CD4-positive, alpha-beta T cell (primary cell): ENCODE measurements at regions not wholly inside any gene's neighbourhood (a gene's known extent, or its start where the extent isn't known, plus 50 kb on each side); places are given as distances from the start of the nearest gene placed in this dataset.

ENCODE experiments used
- ATAC-seq: fragments of 200-7000 bp; cut with Tn5 transposase; one replicate; pipeline ENCODE4 v1.10.0; 2022; ENCODE audit warnings: mild to moderate bottlenecking; ENCODE audit not compliant: poor library complexity
- CTCF ChIA-PET: fragments of 350-600 bp; sonication (Branson Sonifier 250); formaldehyde crosslinking; loops from one replicate; lab custom pipeline; 2021; ENCODE audit warnings: antibody characterized with exemption, inconsistent platforms; lab: Charles Lee
- POLR2A ChIA-PET: fragments of 350-600 bp; sonication (Branson Sonifier 250); formaldehyde crosslinking; loops from one replicate; lab custom pipeline; 2021; ENCODE audit warnings: antibody characterized with exemption, inconsistent platforms; lab: Charles Lee
- DNase-seq, 14 experiments: peaks; one replicate each; pipeline ENCODE4 v3.0.0-alpha.2; 2013 to 2020; ENCODE audit warnings: mixed read lengths in 2 of 14
- H3K27ac ChIP-seq, 2 donors: one replicate each; pipeline versions ENCODE4 v1.5.1 to v1.7.0; 2013; ENCODE audit warnings: low read length in 2 of 2, low read depth in 1 of 2, mild to moderate bottlenecking in 1 of 2
- H3K27me3 ChIP-seq, 2 experiments: 1 replicate in 1 of 2; 2 replicates in 1 of 2; pipeline versions ENCODE4 v1.6.1 to v1.7.0; 2013; ENCODE audit warnings: low read length in 2 of 2, control low read depth in 1 of 2, mild to moderate bottlenecking in 1 of 2, moderate library complexity in 1 of 2; ENCODE audit not compliant: insufficient read depth in 2 of 2, control insufficient read depth in 1 of 2
- H3K36me3 ChIP-seq: one replicate; pipeline ENCODE4 v1.6.1; 2013; ENCODE audit warnings: low read length, control low read depth; ENCODE audit not compliant: insufficient read depth
- H3K4me1 ChIP-seq: one replicate; pipeline ENCODE4 v1.6.1; 2013; ENCODE audit warnings: low read length, control low read depth; ENCODE audit not compliant: insufficient read depth
- H3K4me3 ChIP-seq: one replicate; pipeline ENCODE4 v1.5.1; 2013; ENCODE audit warnings: mild to moderate bottlenecking, low read length, moderate library complexity
- H3K9me3 ChIP-seq, 2 experiments: 1 replicate in 1 of 2; 2 replicates in 1 of 2; pipeline versions ENCODE4 v1.6.1 to v1.7.0; 2013; ENCODE audit warnings: low read length in 2 of 2, mild to moderate bottlenecking in 2 of 2, control low read depth in 1 of 2, moderate library complexity in 1 of 2; ENCODE audit not compliant: control insufficient read depth in 1 of 2, insufficient read depth in 1 of 2
- H3K27ac Mint-ChIP-seq: one replicate; pipeline ENCODE4 v1.8.0; 2020; ENCODE audit warnings: mixed read lengths
- H3K27me3 Mint-ChIP-seq: one replicate; pipeline ENCODE4 v1.8.0; 2021; ENCODE audit warnings: mixed read lengths
- H3K36me3 Mint-ChIP-seq: one replicate; pipeline ENCODE4 v1.8.0; 2021; ENCODE audit warnings: low read depth, mixed read lengths
- H3K4me1 Mint-ChIP-seq: one replicate; pipeline ENCODE4 v1.8.0; 2021; ENCODE audit warnings: low read depth, mixed read lengths
- H3K4me3 Mint-ChIP-seq: one replicate; pipeline ENCODE4 v1.8.0; 2020; ENCODE audit warnings: mild to moderate bottlenecking, mixed read lengths
- H3K9me3 Mint-ChIP-seq: one replicate; pipeline ENCODE4 v1.8.0; 2020; ENCODE audit warnings: mixed read lengths
- intact Hi-C, 2 experiments: fragments of 100-400 bp; cut with DNase I in 1 of 2; cut with micrococcal nuclease in 1 of 2; formaldehyde crosslinking; loops; one replicate each; pipeline versions ENCODE4 v1.15.1 to v1.9.0; 2023 to 2025; cut with DNase I, micrococcal nuclease
- TF ChIP-seq, protein P1 (sequence below): fragments of 200-600 bp; IDR thresholded peaks from one replicate; pipeline ENCODE4 v1.8.0; 2022; ENCODE audit warnings: antibody characterized with exemption, mild to moderate bottlenecking

DNA sequence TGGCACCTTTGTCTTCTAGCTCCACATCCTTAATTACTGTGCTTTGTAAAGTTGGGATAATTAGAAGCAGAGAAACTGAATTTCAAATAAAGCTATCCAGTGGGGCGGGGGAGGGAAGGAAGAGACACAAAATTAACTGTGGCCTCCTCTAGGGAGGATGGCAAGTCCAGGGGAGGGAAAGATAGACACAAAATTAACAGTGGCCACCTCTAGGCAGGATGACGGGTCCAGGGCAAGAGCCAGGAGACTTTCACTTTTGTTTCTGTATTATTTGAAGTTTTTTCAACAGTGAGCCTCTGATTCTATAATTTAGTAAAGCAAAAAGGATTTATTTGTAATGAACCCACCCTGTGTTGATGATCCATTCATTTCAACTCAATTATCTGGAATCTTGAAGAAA is 335.9 kb downstream of the MSX2 start:
- H3K27me3 Mint-ChIP-seq: peaks cover 5% of the 10 kb centered on the region
- Histone ChIP-seq H3K4me3 (peak overlapping the region; percentile 39), H3K9me3 (no peaks in the 10 kb centered on the region), H3K27me3 (peaks cover 0 to 3% of the 10 kb centered on the region in 2 experiments), H3K27ac (no peak overlapping the region), H3K36me3 (no peaks in the 10 kb centered on the region), H3K4me1 (peaks cover 7% of the 10 kb centered on the region)
- intact Hi-C loops: no loop called here
- no peak overlapping the region for H3K27ac Mint-ChIP-seq
- peak overlapping the region; percentile 63 for H3K4me3 Mint-ChIP-seq
- H3K36me3 Mint-ChIP-seq: no peaks in the 10 kb centered on the region
- ATAC-seq (no peak), DNase-seq (peak in 1 of 14 experiments; percentile 17)
- POLR2A ChIA-PET: no interaction called here
- CTCF ChIA-PET: no interaction called here
- TF ChIP-seq, protein P1, sequence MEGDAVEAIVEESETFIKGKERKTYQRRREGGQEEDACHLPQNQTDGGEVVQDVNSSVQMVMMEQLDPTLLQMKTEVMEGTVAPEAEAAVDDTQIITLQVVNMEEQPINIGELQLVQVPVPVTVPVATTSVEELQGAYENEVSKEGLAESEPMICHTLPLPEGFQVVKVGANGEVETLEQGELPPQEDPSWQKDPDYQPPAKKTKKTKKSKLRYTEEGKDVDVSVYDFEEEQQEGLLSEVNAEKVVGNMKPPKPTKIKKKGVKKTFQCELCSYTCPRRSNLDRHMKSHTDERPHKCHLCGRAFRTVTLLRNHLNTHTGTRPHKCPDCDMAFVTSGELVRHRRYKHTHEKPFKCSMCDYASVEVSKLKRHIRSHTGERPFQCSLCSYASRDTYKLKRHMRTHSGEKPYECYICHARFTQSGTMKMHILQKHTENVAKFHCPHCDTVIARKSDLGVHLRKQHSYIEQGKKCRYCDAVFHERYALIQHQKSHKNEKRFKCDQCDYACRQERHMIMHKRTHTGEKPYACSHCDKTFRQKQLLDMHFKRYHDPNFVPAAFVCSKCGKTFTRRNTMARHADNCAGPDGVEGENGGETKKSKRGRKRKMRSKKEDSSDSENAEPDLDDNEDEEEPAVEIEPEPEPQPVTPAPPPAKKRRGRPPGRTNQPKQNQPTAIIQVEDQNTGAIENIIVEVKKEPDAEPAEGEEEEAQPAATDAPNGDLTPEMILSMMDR: no peak
- H3K9me3 Mint-ChIP-seq: no peaks in the 10 kb centered on the region
- H3K4me1 Mint-ChIP-seq: peaks cover 12% of the 10 kb centered on the region

DNA sequence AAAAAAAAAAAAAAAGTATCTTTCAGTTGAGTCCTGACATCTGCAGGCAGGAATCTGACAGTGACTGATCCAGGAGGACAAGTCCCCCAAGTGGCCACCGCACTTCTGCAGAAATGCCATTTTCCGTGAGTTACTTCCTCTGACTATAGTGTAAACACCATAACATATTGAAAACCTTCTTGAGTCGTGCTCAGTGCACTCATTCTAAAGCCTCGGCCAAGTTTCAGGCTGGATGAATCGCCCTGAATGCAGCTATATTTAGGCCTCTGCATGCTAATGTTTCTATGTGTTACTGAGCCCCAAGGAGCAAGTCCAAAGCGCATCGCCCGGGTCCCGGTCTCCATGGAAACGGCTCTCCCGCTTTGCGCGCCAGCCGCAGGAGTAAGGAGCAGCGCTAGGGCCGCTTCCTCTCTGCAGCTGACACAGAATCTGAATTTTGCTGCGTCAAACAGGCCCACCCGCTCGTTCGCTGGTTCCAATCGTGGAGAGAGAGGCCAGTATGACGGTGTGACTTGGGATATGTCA is 335.4 kb downstream of the MSX2 start:
- H3K9me3 ChIP-seq: no peaks in the 10 kb centered on the region
- DNase-seq (peak in 2 of 14 experiments; percentile 6 to 16), ATAC-seq (no peak)
- intact Hi-C loops: no loop called here
- H3K9me3 Mint-ChIP-seq: no peaks in the 10 kb centered on the region
- H3K27ac ChIP-seq: no peak overlapping the region
- H3K27me3 Mint-ChIP-seq: peaks cover 5% of the 10 kb centered on the region
- H3K36me3 Mint-ChIP-seq: no peaks in the 10 kb centered on the region
- peak overlapping the region; percentile 63 for H3K4me3 Mint-ChIP-seq
- peaks cover 0 to 3% of the 10 kb centered on the region in 2 experiments for H3K27me3 ChIP-seq
- TF ChIP-seq, protein P1: no peak
- CTCF ChIA-PET: no interaction called here
- H3K4me1 ChIP-seq: peaks cover 7% of the 10 kb centered on the region
- no peak overlapping the region for H3K27ac Mint-ChIP-seq
- peak overlapping the region; percentile 39 for H3K4me3 ChIP-seq
- no peaks in the 10 kb centered on the region for H3K36me3 ChIP-seq
- POLR2A ChIA-PET: no interaction called here
- H3K4me1 Mint-ChIP-seq: peaks cover 12% of the 10 kb centered on the region

DNA sequence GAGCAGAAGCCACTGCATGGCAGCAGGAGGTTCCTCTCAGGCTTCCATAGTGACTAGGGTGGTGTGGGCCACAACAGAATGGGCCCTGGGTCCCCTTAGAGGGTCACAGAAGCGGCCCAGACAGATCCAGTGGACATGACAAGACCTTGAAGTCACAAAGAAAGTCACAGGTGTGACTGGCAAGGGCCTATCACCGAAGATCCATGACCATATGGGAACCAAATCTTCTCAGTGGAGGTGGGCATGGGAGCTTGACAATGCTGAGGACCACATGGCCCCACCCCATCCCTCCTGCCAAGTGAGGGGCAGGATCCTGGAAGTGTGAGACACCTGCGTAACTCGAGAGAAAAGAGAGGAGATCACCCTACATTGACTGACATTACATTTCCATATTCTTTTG is 332.4 kb downstream of the MSX2 start:
- H3K36me3 Mint-ChIP-seq: no peaks in the 10 kb centered on the region
- Histone ChIP-seq H3K36me3 (no peaks in the 10 kb centered on the region), H3K27me3 (peaks cover 0 to 3% of the 10 kb centered on the region in 2 experiments), H3K4me3 (no peak overlapping the region), H3K27ac (no peak overlapping the region), H3K4me1 (peaks cover 7% of the 10 kb centered on the region), H3K9me3 (no peaks in the 10 kb centered on the region)
- TF ChIP-seq, protein P1: no peak
- DNase-seq: no peak
- ChIA-PET CTCF (no interaction called here), POLR2A (no interaction called here)
- ATAC-seq: no peak
- no peaks in the 10 kb centered on the region for H3K9me3 Mint-ChIP-seq
- peaks cover 12% of the 10 kb centered on the region for H3K4me1 Mint-ChIP-seq
- no peak overlapping the region for H3K4me3 Mint-ChIP-seq
- H3K27me3 Mint-ChIP-seq: peaks cover 18% of the 10 kb centered on the region
- no peak overlapping the region for H3K27ac Mint-ChIP-seq
- intact Hi-C loops: no loop called here
